NCI-H460 (cell line): ENCODE measurements at regions not wholly inside any gene's neighbourhood (a gene's known extent, or its start where the extent isn't known, plus 50 kb on each side); places are given as distances from the start of the nearest gene placed in this dataset.
"Not testable (repeated sequence)": the region's sequence is repeated elsewhere in the genome, so short reads cannot be mapped to it uniquely, and the experiment has no call there.

Experiments
- DNase-seq: peaks from one replicate; pipeline ENCODE4 v3.0.0-alpha.2; 2016; ENCODE audit warnings: low read depth; ENCODE audit errors: extremely low read depth

GRCh38 chrY:11461406-11461805, 1239.6 kb upstream of the USP9Y start:
- peak; percentile 30 for DNase-seq

GRCh38 chrY:11466778-11467177, 1234.3 kb upstream of the USP9Y start:
- not testable (repeated sequence) for DNase-seq
